GM21423 (cell line): ENCODE measurements at regions not wholly inside any gene's neighbourhood (a gene's known extent, or its start where the extent isn't known, plus 50 kb on each side); places are given as distances from the start of the nearest gene placed in this dataset.

ENCODE experiments used
- ATAC-seq: cut with Tn5 transposase; IDR thresholded peaks from one replicate; pipeline ENCODE4 v1.9.1; 2021; ENCODE audit warnings: mild to moderate bottlenecking, moderate library complexity; ENCODE audit not compliant: unreplicated experiment

DNA sequence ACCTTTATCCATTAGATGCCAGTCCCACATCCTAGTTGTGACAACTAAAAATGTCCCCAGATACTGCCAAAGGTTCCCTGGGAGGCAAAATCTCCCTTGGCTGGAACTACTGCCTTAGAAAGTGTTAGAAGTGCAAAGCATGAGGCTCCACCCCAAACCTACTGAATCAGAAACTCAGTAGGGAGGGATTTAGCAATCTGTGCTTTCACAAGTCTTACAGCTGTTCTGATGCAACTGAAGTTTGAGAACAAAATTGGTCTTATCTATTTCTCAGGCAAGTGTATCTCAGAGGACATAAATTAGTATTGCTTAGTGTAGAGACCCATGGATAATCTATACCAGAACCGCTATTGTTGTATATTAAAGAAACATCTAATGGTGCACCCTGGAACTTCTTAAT, 70.2 kb downstream of the CLDN1 start:
- ATAC-seq, result no peak

DNA sequence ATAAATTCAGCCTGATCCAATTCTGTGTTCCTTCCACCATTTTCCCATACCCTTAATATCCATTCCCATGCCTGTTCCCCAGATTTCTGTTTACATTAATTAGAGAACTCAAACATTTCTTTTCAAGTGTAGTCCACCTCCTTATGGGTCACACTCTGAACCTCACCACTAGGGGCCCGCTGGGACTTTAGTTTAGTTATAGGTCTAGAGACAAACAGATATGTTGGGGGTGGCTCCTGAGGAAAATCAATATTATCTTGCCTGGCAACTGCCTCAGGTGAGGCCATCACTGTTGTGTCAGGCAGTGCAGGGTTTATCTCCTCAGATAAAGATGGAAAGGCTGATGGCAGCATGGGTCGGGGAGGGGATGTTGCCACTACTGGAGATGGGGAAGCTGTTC, 72.8 kb downstream of the CLDN1 start:
- ATAC-seq, result no peak

DNA sequence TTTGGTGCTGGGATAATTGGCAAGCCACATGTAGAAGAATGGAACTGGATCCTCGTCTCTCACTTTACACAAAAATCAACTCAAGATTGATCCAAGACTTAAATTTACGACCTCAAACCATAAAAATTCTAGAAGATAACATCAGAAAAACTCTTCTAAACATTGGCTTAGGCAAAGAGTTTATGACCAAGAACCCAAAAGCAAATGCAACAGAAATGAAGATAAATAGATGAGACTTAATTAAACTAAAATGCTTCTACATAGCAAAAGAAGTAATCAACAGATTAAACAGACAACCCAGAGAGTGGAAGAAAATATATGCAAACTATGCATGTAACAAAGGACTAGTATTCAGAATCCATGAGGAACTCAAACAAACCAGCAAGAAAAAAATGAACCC, 80.1 kb downstream of the CLDN1 start:
- no peak for ATAC-seq

DNA sequence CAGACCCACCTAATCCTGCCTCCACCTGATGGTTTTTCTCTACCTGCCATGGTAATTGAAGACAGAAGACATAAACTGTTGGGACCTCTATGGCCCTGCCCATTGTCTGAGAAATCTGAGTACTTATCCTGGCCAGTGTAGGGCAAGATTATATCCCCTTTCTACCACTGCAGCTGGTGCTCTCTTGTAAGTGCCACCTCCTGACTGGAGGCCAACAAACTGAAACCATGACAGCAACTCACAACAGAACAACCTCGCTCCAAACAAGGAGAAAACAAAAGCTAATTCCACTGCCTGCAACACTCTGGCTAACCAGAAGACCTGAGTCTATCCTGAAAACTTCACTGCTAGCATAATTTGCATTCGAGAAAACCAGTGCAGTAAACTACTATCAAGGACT, 82.9 kb downstream of the CLDN1 start:
- no peak for ATAC-seq

DNA sequence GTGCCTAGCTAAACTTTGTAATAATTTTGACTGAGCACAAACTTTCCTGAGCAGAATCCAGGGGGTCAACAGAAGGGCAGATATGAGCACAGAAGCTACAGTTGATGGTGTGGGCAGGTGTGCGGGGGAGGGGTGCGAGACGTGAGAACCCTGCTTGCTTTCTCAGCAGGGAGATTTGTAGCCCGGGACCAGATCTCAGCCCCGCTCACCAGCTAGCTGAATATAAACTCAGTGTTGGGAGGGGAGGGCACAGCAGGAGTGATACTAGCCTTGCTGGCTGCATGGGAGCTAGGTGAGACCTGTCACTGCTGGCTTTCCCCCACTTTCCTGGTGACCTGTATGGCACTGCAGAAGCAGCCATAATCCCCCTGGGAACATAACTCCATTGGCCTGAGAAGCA, 83.4 kb downstream of the CLDN1 start:
- ATAC-seq, result no peak

DNA sequence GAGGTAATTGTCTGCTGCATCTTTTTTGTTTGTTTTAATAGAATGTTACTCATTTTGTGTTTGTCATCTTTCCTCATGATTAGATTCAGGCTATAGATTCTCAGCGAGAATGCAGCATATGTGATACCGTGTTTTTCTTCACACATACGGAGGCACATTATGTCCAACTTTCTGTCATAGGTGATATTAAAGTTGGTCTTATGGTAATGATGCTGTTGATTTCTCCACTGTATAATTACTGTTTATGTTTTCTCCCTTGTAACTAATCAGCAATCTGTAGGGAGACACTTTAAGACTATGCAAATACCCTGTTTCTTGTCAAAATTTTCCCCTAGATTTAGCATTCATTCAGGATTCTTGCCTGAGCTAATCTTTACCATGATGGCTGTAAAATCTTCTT, 87.6 kb downstream of the CLDN1 start:
- no peak for ATAC-seq

DNA sequence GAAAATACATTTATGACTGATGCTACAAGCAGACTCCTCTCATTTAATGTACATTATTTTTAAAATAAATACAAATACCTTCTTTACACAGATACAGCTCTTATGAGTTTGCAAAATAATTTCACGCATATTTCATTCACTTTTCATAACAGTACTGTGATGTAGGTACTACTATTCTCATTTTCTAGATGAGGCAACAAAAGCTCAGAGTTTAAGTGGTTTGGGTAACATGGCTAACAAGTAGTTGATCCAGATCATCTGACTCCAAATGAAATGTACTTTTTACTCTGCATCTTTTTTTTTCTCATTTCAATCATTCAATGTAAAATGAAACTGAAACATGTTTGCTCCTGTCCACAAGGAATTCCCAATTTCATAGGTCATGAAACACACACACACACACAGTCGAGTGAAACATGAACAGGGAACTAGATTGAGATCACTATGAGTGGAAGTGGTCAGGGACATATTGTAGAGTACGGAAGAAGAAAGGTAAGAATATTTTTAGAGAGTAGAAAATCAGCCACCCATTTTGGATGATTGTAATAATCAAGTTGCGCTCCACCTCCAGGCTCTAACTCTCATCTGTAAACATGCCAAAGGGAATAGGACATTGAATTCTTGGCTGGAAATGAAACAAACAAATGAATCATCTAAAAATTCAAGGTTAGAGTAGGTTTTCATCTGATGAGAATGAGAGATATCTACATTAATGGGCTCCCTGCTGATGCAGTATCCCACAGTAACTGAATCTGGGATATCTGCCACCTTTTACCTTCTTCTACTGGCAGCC, 92.4 kb downstream of the CLDN1 start:
- ATAC-seq, result no peak

DNA sequence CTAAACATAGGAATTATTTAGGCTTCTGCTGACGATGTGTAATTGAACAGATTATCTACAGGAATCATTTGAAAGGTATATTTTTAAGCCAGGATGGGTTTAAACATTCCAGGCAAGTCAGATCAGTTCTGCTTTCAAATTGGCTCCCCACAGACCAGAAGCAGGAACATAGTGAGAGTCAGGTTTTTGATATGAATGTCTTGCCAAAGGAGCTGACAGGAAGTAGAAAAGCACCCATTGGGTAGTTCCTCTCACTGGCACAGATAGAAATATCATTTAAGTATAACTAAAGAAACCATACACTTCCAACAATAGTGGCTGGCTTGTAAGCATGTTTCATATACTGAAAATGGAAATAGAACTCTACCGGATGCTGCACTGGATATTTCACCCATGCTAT, 95.2 kb downstream of the CLDN1 start:
- ATAC-seq, result no peak

DNA sequence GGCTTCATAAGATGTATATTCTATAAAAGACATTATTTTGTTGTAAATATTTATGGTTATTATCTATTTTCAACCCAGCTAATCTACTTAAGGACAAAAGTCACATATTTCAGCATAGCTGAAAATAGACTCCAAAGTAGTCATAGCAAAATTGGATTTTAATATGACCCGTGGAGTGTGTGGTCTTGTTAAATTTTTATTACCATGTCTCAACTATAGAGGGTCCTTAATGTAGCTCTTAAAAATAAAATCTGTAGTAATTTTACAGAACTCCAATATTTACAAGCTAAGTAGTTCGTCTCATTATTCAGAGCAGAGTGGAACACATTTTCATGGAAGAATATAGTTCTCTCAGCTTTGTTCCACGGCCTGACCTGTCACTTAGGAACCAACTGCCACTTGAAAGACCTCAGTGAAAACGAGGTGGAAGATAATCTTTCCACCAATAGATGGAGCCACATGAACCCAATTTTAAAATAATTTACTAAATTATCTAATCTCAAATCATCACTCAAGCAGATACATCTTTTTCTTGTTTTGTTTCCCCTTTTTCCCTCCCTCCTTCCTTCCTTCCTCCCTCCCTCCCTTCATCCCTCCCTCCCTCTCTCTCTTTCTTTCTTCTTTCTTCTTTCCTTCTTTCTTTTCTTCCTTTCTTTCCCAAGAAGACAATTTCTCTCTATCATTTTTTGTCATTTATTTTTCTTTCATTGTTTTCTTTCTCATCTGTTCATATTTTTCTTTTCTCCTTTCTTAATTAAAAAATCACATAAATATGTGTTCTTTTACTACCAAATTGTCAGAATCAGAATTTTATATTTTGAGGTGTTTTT, 97.2 kb downstream of the CLDN1 start:
- ATAC-seq, result no peak

DNA sequence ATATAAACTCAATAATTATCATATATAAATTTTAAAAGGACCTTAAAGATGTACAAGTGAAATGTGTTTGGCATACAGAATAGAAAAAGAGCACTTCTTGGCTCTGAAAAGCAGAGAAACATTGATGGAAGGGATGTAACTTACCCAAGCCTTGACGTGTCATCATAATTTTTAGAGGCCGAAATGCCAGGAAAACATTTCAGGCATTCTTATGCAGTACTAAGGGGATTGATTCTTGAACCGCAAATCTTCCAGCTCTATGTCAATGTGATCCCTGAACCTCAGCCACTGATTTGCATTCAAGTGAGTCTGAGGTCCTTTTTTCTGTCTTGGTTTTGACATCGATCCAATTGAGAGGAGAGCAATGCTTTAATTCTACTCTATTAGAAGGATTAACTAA, 97.8 kb downstream of the CLDN1 start:
- no peak for ATAC-seq

DNA sequence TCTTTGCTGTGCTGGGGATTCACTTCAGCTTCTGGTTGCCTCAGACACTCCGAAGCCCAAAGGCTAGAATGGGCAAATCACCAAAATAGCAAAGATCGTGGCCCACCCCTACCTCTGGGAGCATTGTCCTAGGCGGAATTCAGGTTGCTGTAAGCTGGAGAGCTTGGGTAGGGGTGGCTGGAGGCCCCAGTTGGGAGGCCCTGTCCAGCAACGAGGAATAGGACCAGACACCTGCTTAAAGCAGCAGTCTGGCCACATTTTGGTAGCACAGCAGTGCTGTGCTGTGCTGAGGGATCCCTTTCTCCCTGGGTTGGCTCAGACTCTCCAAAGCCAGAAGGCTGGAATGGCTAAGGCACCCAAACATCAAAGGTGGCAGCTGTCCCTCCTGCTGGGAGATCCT, 99.3 kb downstream of the CLDN1 start:
- ATAC-seq, result no peak

DNA sequence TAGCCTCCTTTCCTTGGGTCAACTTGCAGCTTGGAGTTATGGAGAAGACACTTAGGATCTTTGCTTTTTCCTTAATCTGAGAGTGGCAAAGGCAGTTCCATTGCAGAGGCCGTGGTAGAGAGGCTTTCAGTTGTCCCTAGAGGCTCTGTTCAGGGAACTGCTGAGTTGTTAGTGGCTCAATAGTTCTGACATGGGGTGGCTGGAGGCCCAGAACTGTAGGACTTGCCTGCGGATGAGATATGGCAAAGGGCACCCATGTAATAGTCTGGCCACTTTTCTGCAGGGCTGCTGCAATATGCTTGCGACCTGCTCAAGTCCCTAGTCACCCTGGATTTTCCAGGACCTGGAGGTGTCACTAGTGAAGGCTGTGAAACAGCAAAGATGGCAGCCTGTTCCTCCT, 99.9 kb downstream of the CLDN1 start:
- ATAC-seq, result no peak

DNA sequence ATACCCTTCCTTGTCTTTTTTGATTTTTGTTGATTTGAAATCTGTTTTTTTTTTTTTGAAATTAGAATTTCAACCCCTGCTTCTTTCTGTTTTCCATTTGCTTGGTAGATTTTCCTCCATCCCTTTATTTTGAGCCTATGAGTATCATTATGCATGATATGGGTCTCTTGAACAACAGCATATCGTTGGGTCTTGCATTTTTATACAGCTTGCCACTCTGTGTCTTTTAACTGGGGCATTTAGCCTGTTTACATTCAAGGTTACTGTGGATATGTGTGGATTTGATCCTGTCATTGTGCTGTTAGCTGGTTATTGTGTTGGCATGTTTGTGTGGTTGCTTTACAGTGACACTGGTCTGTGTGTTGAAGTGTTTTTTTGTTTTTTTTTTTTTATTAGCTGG, 99.7 kb upstream of the P3H2 start:
- no peak for ATAC-seq

DNA sequence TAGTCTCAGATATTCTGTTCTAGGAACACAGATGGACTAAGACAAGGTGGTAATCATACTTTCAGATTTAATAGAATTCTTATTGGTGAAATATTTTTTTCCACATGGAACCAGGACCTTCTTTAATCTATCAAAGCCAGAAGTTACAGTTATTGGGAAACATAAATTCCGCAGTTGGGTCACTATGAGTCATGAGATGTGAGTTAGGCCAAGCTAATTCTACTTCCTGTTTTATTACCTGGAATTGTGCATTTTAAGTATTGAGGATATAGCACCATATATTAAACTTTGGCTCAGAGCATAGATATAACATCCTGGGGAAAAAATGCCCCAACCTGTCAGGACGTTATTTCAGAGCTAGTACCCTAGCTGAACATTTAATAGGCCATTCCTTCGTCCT, 96.4 kb upstream of the P3H2 start:
- no peak for ATAC-seq

DNA sequence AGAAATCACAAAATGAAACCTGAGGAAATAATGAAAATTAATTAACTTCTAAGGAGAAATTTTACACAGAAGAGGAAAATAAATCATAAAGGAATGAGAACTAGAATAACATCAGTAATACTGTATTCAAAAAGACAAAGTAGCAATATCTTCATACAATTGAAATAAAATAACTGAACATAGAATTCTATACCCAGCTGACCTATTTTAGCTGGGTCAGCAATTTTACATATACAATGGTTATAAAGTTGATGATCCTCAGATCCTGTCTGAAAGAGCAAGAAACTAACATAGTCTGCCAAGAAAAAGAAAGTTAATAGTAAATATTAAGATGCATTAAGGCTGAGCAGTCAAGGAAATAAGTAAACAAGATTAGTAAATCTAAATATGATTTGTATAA, 93.0 kb upstream of the P3H2 start:
- no peak for ATAC-seq

DNA sequence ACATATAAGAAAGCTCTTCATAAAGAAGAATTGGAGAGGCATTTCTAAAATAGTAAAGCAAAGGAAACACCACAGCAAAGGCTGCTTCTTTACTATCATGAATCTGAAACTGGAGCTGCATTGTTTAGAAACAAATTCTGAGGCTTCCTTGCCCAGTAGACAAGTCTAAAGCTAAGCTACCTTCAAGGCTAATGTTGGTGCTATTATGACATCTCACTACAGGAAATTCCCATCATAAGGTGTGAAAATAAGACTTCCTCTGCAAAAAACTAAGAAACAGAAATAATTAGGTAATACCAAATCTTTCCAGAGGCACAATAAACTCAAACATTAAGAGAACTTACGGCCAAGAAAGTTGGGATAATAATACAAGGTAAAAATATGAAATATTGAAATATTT, 89.9 kb upstream of the P3H2 start:
- peak; percentile 46 for ATAC-seq

DNA sequence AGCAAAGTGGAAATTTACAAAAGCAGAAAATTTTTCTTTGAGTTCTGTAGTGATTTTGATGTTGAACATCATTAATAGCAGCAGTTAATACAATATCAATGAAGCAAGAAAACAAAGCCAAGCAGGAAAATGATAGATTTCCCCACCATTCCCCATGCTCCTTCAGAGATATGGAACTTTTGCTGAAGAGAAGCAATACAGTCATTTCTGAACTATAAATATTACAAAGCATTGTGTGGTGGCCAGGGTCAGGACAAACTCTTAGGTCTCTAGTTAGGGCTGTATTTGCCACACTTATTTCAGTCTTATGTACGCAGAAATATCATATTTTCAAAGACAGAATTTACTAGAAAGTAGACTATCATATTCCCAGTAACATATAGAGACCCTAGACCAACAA, 88.8 kb upstream of the P3H2 start:
- no peak for ATAC-seq

DNA sequence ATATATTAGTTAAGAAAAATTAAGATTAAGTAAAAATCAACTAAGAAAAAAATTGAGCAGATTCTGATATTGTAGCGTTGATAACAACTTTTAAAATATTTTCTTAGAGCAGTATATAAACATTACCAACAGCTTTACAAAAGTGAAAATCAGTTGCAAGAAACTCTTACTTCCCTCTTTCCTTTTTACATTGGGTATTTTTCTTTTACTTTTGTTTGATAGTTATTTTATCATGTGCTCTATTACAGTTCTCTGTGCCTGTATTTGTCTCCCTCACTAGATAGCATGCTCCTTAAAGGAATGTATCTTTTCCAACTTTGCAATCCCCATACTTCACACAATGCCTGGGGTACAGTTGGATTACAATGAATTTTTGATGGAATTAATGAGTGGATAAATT, 87.5 kb upstream of the P3H2 start:
- ATAC-seq, result no peak

DNA sequence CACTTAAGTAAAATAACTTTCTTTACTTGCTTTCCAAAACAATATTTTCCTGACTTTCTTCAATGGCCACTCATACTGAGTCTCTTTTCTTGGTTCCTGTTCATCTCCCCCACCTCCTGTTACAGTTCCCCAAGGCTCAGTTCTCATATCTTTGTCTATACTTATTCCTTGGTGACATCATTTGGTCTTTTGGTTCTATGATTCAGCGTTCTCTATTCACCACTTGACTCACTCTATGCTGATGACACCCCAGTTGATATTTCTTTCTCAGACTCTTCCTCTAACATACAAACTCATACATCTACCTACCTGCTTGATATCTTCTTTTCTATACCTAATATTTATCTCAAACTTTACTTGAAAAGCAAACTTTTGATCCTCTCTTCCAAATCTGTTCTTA, 85.0 kb upstream of the P3H2 start:
- peak; percentile 73 for ATAC-seq

DNA sequence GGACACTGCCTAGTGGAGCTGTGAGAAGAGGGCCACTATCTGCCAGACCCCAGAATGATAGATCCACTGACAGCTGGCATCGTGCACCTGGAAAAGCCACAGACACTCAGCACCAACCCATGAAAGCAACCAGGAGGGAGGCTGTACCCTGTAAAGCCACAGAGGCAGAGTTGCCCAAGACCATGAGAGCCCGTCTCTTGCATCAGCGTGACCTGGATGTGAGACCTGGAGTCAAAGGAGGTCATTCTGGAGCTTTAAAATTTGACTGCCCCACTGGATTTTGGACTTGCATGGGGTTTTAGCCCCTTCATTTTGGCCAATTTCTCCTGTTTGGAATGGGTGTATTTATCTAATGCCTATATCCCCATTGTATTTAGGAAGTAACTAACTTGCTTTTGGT, 83.5 kb upstream of the P3H2 start:
- ATAC-seq, result no peak

DNA sequence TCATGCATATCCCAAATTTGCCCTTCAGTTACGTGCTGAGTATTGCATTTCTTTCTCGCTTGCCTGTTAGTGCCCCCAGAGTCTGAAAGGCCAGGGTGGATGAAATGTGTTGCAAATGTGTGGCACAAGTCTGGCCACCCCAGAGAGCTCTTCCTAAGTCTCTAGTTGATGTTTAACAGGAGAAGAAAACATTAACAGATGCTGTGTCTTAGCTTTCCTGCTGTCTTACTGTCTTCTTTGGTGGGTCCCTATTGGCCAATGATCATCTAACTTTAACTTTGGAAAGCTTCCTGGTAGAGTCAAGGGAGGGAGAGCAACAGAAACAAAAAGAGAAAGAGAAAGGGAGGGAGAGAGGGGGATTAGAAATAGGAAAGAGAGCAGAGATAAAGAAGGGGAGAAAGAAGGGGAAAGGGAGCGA, 76.7 kb upstream of the P3H2 start:
- ATAC-seq, result no peak

DNA sequence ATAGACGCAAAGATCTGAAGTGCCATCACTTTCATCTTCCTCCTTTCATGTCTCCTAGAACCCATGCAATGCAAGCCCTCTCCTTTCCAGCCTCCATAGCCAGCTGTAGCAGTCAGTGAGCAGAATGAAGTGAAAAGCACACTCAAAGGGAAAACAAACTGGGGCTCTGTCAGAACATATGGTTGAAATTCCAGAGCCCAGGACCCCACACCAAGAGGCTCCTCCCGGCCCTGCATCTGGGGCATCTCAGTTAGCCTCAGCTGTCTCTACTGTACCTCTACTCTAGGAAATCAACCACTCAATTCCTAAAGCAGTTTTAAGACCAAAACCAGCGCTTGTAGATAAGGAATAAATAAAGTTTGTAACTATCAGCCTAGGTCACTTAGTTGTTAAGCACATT, 73.8 kb upstream of the P3H2 start:
- no peak for ATAC-seq
